ENCODE measurements at regions not wholly inside any gene's neighbourhood (a gene's known extent, or its start where the extent isn't known, plus 50 kb on each side); places are given as distances from the start of the nearest gene placed in this dataset.

DNA sequence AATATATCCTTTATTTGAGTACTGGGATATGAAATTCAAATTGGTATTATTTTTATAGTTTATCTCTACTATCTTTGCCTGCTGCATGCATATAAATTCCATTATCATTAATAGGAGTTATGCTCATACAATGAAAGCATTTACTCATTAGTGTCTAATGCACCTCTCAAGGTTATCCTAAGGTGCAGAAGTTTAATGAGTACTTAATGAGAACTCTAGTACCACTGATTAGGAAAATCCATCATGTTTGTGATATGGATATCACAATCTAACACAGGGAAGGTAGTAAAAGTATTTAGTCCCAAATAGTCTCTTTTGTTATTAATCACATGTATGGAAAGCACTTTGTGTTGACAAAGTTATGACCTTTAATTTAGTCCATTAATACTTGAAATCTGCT is 77.2 kb upstream of the SLC10A2 start:
- H3K9me3 Mint-ChIP-seq (ENCODE audit: unreplicated experiment) = no peaks in the 10 kb centered on the region

DNA sequence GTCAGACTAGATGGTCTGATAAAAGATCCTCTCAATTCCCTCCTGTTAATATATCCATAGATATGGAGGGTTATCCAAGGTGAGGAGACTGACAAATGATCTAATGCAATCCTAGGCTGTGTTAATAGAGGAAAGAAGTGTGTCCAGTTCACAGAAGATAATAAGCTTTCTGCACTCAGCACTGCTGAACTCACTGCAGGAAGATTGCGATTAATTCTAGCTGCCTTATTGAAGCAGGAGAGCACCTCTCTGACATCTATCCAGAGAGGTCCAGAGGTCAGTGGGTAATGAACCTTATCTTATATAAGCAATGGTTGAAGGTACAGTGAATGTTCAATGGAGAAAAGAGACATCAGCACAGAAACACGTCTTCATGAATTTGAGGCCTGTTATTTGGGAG is 75.9 kb upstream of the SLC10A2 start:
- Mint-ChIP-seq H3K36me3 (ENCODE audit: unreplicated experiment) (no peaks in the 10 kb centered on the region), H3K4me3 (ENCODE audit: unreplicated experiment) (no peak overlapping the region), H3K9me3 (ENCODE audit: unreplicated experiment) (no peaks in the 10 kb centered on the region), H3K27me3 (ENCODE audit: unreplicated experiment) (no peaks in the 10 kb centered on the region), H3K27ac (ENCODE audit: unreplicated experiment) (no peak overlapping the region), H3K4me1 (ENCODE audit: low read depth, unreplicated experiment) (no peaks in the 10 kb centered on the region)
- TF ChIP-seq, protein P1, sequence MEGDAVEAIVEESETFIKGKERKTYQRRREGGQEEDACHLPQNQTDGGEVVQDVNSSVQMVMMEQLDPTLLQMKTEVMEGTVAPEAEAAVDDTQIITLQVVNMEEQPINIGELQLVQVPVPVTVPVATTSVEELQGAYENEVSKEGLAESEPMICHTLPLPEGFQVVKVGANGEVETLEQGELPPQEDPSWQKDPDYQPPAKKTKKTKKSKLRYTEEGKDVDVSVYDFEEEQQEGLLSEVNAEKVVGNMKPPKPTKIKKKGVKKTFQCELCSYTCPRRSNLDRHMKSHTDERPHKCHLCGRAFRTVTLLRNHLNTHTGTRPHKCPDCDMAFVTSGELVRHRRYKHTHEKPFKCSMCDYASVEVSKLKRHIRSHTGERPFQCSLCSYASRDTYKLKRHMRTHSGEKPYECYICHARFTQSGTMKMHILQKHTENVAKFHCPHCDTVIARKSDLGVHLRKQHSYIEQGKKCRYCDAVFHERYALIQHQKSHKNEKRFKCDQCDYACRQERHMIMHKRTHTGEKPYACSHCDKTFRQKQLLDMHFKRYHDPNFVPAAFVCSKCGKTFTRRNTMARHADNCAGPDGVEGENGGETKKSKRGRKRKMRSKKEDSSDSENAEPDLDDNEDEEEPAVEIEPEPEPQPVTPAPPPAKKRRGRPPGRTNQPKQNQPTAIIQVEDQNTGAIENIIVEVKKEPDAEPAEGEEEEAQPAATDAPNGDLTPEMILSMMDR (IDR thresholded peaks at IDR 0.05; ENCODE audit: partially characterized antibody, unreplicated experiment) = no peak
- no peak for DNase-seq

More for the DNA sequence above, 77.2 kb upstream of the SLC10A2 start:
- DNase-seq = no peak
- H3K27me3 Mint-ChIP-seq (ENCODE audit: unreplicated experiment) = no peaks in the 10 kb centered on the region
- no peaks in the 10 kb centered on the region for H3K36me3 Mint-ChIP-seq (ENCODE audit: unreplicated experiment)
- no peak overlapping the region for H3K27ac Mint-ChIP-seq (ENCODE audit: unreplicated experiment)
- TF ChIP-seq, protein P1 (IDR thresholded peaks at IDR 0.05; ENCODE audit: partially characterized antibody, unreplicated experiment) = no peak
- H3K4me3 Mint-ChIP-seq (ENCODE audit: unreplicated experiment) = no peak overlapping the region
- no peaks in the 10 kb centered on the region for H3K4me1 Mint-ChIP-seq (ENCODE audit: low read depth, unreplicated experiment)

DNA sequence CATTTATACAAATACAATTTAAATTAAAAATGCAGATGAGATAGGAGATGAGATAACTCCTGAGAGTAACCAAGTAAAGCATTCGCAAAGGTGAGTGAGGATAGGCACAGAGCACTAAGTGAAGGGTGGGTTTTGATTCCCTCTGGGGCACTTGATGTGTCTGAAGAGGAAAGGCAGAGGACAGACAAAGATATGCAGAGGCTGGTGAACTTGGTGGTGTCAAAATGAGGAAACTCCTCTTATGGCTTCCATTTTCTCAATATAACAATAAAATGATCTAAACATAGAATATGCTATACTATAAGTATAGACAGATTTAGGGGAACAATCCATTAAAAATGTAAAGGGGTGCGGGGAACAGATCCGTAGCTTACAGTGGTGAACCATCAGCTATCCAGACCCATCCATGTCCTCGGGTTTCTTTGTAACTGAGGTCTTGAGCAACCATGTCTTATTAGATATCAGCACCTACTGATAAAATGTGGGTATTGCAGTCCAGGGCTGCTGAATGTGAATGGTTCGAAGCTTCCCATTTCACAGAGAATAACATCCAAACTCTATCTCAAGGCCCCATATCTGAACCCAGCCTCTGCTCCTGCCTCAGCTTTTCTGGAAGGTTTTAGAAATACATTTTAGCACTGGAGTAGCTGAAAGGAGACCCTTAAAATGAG is 73.9 kb upstream of the SLC10A2 start:
- H3K36me3 Mint-ChIP-seq (ENCODE audit: unreplicated experiment) = no peaks in the 10 kb centered on the region
- H3K27me3 Mint-ChIP-seq (ENCODE audit: unreplicated experiment) = no peaks in the 10 kb centered on the region
- no peak for DNase-seq
- TF ChIP-seq, protein P1 (IDR thresholded peaks at IDR 0.05; ENCODE audit: partially characterized antibody, unreplicated experiment) = peak; percentile 55
- no peak overlapping the region for H3K27ac Mint-ChIP-seq (ENCODE audit: unreplicated experiment)
- H3K4me1 Mint-ChIP-seq (ENCODE audit: low read depth, unreplicated experiment) = peaks cover 11% of the 10 kb centered on the region
- no peak overlapping the region for H3K4me3 Mint-ChIP-seq (ENCODE audit: unreplicated experiment)
- H3K9me3 Mint-ChIP-seq (ENCODE audit: unreplicated experiment) = no peaks in the 10 kb centered on the region

DNA sequence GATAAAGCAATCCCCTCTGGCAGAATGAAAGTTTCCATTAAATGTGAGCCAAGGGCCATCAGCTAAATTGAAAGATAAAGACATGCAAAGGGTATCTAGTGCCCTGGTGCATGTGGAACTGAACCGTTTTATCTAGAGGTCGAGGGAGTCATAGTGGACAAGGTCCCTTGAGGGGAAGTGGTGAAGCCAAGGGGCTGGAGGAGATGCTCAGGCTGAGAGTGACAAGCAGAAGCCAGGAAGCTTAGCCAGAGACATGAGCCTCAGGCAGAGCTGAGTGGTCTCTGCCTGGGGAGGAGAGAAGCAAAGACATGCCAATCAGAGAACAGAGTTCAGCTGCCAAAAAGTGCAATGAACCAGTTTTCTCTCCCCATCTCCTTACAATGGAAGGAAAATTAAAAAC is 68.1 kb upstream of the SLC10A2 start:
- H3K4me1 Mint-ChIP-seq (ENCODE audit: low read depth, unreplicated experiment) = peaks cover 12% of the 10 kb centered on the region
- H3K36me3 Mint-ChIP-seq (ENCODE audit: unreplicated experiment) = no peaks in the 10 kb centered on the region
- no peak overlapping the region for H3K27ac Mint-ChIP-seq (ENCODE audit: unreplicated experiment)
- TF ChIP-seq, protein P1 (IDR thresholded peaks at IDR 0.05; ENCODE audit: partially characterized antibody, unreplicated experiment) = no peak
- DNase-seq = no peak
- no peak overlapping the region for H3K4me3 Mint-ChIP-seq (ENCODE audit: unreplicated experiment)
- no peaks in the 10 kb centered on the region for H3K9me3 Mint-ChIP-seq (ENCODE audit: unreplicated experiment)
- no peaks in the 10 kb centered on the region for H3K27me3 Mint-ChIP-seq (ENCODE audit: unreplicated experiment)

DNA sequence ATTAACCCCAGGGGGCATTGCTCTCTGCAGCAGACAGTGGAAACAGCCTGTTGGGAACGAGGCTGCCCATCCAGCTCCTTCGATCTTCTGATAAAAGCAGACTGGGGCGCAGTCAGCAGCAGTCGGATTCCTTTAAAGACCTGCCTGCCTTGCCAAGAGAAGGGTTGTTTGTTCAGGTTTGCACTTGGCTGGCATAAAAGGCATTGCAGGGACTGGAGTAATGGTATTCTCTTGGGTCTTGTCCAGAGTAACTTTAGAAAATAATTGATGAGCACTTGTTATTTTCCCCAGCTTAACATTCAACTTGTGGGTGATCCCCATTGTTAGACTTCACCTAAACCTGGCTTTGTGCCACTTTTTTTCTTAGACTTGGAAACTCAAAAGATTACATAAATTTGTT is 67.3 kb upstream of the SLC10A2 start:
- TF ChIP-seq, protein P1 (IDR thresholded peaks at IDR 0.05; ENCODE audit: partially characterized antibody, unreplicated experiment) = no peak
- H3K27ac Mint-ChIP-seq (ENCODE audit: unreplicated experiment) = no peak overlapping the region
- peaks cover 12% of the 10 kb centered on the region for H3K4me1 Mint-ChIP-seq (ENCODE audit: low read depth, unreplicated experiment)
- no peaks in the 10 kb centered on the region for H3K27me3 Mint-ChIP-seq (ENCODE audit: unreplicated experiment)
- DNase-seq = no peak
- H3K36me3 Mint-ChIP-seq (ENCODE audit: unreplicated experiment) = no peaks in the 10 kb centered on the region
- H3K9me3 Mint-ChIP-seq (ENCODE audit: unreplicated experiment) = no peaks in the 10 kb centered on the region
- H3K4me3 Mint-ChIP-seq (ENCODE audit: unreplicated experiment) = no peak overlapping the region
